Skin of body (tissue), 1 donor: ENCODE measurements at regions not wholly inside any gene's neighbourhood (a gene's known extent, or its start where the extent isn't known, plus 50 kb on each side); places are given as distances from the start of the nearest gene placed in this dataset.

Experiments
- DNase-seq: peaks from one replicate; lab custom pipeline; 2025; lab: John Stamatoyannopoulos, UW

DNA sequence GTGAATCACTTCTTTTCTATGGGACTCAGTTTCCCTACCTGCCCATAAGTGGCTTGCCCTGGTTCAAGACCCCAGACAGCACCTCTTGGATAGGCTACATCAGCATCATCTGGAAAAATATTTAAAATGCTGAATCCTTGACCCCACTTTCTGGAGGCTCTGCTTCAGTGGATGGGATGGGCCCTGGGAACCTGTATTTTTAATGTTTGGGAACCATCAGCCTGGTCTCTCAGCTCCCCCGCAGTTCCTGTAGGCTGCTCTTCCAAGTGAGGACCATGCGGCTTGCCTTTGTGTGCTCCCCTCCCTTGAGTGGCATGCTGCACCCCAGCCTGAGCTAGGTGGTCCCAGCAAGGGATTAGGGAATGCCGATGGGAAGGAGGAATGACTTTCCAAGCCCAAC is 68.3 kb upstream of the CRHR1 start:
- DNase-seq = no peak

DNA sequence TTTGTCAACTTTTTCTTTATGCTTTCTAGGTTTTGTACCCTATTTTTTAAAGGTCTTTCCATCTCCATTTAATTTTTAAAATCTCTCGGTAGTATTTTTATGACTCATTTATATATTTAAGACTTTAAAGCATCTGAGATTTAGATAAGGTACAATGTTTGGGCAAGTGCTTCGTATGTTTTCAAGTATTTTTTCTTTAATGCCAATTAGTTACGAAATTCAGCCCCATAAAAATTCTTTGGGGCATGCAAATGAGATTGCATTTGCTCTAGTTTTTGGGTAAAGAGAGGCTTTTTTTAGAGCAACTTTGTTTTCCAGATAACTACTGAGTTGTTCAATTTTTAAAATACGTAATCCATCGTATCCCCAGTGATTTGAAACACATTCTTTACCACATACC is 65.3 kb upstream of the CRHR1 start:
- no peak for DNase-seq

DNA sequence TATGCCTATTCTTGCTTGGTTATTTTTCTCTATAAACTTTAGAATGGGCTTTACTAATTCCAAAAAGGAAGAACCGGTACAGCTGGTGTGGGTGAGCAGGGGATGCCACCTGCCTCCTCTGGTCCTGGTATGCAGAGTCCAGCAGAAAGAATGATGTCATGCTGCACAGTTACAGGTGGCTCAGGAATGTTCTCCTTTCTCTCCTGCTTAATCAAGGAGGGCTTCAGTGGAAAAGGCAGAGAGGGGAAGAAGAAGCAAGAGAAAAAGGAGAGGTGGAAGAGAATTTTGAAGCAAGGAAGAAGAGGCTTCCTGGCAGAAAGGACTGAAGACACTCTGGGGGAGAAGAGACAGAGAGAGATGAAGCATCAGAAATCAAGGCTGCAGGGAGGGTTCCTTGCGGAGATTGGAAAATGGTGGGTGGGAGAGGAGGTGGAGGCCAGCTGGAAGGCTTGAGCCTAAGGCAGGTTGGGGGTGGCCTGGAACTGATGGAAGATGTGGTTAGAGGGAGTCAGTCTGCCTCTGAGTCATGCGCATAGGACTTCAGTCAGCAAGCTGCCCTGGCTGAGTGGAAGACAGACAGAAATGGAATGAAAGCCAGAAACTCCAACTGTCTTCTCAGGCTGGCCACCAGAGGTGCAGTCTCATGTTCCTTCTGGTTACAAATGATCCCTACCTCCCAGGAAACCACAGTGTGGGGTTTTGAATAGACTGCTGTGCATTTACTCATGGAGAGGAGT is 64.6 kb upstream of the CRHR1 start:
- no peak for DNase-seq

DNA sequence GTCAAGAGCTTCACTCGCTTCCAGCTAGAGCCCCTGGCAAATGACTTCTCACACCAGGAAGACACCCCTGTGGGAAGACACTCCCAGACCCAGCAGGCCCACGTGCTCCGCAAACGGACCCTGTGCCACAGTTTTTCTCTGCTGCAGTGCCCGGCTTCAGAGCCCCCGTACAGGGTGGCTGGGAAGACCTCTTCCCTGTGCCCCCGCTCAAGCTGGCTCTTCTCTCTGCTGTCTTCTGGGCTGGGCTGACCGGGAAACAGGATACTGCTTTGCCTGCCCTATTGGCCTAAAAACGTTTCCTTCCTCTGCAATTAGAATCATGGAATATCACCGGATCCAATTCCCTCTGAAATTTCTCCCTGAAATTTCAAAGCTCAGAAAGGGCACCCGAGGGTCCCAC is 63.7 kb upstream of the CRHR1 start:
- no peak for DNase-seq

DNA sequence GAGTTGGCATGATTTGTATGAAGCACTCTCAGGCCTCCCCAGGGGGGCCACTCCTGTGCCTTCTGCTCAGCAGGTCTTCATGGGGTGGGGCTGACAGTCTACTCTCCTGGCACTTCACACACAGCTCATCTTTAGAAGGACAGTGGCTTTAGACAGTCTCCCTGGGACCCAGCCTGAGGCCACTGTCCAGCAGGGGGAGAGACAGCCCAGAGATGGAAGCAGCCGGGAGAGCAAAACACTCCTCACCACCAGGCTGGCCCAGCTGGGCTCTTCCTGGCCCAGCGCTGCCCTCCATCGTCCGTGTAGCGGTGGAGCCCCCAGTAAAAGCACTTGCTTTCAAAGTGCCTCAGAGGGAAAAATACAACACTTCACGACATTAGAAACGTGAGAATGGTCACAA is 62.0 kb upstream of the CRHR1 start:
- DNase-seq = no peak

DNA sequence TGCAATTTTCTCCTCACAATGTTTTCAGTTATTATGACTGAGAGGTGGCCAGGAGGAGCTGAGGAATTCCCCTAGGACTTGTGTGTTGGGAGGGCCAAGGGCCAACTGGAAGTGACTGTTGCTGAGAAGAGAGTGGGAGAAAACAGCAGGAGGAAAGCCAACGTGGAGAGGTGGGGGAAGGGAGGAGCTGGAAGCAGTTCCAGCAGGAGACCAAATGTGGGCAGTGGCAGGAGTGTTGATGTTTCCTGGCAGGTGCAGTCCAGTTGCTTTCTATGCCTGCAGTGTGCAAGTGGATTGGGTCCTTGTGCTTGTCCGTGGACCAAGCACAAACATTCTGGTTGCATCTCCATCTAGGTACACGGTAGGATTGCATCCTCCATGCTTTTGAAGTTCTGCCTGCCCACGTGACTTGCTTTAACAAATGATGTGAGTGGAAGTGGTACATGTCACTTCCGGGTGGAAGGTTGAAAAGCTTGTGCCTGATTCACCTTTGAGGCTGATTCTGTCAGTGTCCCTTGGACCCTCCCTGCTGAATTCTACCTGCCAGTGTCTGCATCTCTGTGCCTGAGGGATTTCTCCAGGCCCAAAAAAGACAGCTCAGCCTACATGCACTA is 54.7 kb upstream of the CRHR1 start:
- DNase-seq = no peak

DNA sequence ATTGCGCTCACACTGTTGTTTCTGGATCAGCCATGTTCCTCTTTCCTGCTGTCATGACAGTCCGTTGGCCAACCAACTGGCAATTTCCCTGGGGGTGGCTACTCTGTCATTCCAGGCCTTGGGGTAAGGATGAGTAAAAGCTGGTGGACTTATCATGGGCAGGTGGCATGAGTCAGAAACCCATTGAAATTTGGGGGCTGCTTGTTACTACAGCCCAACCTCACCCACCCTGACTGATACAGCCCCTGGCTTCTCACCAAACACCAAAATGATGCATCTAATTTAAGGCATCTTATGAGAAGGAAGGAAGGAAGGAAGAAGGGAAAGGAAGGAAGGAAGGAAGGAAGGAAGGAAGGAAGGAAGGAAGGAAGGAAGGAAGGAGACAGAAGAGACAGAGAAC is 53.9 kb upstream of the CRHR1 start:
- no peak for DNase-seq

DNA sequence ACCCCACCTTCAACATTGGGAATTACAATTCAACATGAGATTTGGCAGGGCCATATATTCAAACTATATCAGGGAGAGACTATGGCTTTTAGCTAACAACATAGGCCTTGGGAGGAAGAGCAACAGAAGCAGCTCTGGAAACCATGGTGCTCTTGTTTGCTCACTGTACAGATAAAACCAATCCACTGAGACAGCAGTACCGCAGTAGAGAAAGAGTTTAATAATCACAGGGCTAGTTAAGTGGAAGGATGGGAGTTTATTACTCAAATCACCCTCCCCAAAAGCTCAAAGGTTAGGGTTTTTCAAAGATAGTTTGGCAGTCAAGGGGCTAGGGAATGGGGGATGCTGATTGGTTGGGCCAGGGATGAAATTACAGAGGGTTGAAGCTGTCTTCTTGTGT is 52.7 kb upstream of the CRHR1 start:
- DNase-seq = no peak

DNA sequence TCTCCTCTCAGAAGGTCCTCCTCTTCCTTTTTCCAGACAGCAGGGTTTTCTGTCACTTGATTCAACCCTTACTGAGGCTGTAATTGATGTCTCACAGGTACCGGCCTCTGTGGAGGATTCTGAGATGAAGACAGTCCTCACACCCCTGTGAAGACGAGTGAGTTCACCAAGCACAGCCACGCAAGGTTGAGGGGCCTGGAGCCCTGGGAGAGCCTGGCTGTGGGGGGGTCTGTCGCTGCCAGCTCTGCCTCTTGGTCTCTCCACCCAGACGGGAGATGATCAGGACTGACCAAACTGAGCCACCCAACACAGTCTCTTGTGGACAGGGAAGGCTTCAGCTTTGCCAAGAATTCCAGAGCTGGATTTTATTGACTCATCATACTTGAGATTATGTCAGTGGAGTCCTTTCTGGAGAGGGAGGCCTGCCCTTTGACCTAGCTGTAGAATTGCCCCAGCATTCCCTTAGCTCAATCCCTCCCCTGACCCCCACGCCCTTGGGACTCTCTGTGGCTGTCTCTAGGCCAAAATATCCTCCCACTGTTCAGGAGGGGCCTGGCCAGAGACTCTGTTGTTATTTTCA is 51.1 kb upstream of the CRHR1 start:
- DNase-seq = no peak

DNA sequence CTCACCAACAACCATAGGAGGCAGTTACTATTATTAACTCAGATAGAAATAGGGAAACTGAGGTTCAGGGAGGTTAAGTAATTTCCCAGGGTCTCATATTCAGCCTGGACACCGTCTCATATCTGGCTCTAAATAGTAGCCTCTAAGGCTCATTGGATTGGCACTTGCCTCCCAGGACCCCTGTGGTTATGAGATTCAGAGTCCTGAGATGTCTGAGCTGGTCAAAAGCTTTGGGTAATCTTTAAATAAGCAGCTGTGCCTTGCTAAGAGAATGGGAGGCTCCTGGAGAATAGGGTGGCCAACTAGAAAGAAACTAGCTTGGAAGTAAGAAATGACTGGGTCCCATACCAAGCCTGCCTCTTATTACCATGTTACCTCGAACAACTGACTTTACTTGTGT is 50.3 kb upstream of the CRHR1 start:
- DNase-seq = no peak
